BE2C (cell line): ENCODE measurements at regions not wholly inside any gene's neighbourhood (a gene's known extent, or its start where the extent isn't known, plus 50 kb on each side); places are given as distances from the start of the nearest gene placed in this dataset.

ENCODE experiments used
- DNase-seq: peaks from one replicate; pipeline ENCODE4 v3.0.0-alpha.2; 2020
- H3K27me3 ChIP-seq: fragments of 250-450 bp; sonication (Bioruptor Pico); 2 replicates; pipeline ENCODE4 v1.5.1; 2020; ENCODE audit warnings: mild to moderate bottlenecking
- H3K36me3 ChIP-seq: fragments of 250-450 bp; sonication (Bioruptor Pico); 2 replicates; pipeline ENCODE4 v1.5.1; 2020; ENCODE audit warnings: mild to moderate bottlenecking
- H3K4me1 ChIP-seq: fragments of 250-450 bp; sonication (Bioruptor Pico); 2 replicates; pipeline ENCODE4 v1.5.1; 2020
- H3K4me3 ChIP-seq: 2 replicates; pipeline ENCODE4 v1.5.1; 2011; ENCODE audit warnings: low read depth, low read length
- H3K9me3 ChIP-seq: fragments of 250-450 bp; sonication (Bioruptor Pico); 2 replicates; pipeline ENCODE4 v1.5.1; 2020
- CTCF ChIP-seq: IDR thresholded peaks from 2 replicates; pipeline ENCODE4 v1.5.1; 2012; ENCODE audit warnings: mild to moderate bottlenecking, low read depth, low read length

- Histone ChIP-seq H3K36me3 (no peaks in the 10 kb centered on the region), H3K27me3 (no peaks in the 10 kb centered on the region), H3K4me3 (no peak overlapping the region), H3K4me1 (peaks cover 11% of the 10 kb centered on the region), H3K9me3 (no peaks in the 10 kb centered on the region)
- TF ChIP-seq CTCF, result no peak
- peak; percentile 32 for DNase-seq
These were observed 99.9 kb upstream of the PROX1 start for GRCh38 chr1:213887842-213888241.

GRCh38 chr1:213891989-213892902 lies 95.5 kb upstream of the PROX1 start:
- Histone ChIP-seq H3K4me1 (peaks cover 9% of the 10 kb centered on the region), H3K9me3 (no peaks in the 10 kb centered on the region), H3K4me3 (no peak overlapping the region), H3K27me3 (no peaks in the 10 kb centered on the region), H3K36me3 (no peaks in the 10 kb centered on the region)
- no peak for TF ChIP-seq CTCF
- DNase-seq, result no peak

DNA sequence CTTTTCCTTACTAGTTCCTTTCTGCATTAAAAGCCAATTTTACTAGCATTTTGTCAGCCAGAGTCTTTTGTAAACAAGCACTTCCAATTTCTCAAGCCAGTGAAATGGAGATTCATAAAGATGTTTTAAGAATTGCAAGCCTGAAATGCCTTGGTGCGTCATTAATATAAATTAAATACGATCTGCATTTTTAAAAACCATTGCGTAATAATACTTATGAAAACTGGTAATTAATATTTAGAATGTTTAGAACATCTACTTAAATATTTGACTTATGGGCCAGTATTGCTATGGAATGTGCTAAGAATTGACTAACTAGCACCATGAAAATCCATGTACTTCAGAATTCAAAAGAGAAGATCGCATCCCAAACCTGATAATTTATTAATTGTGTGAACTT lies 89.1 kb upstream of the PROX1 start:
- no peaks in the 10 kb centered on the region for H3K27me3 ChIP-seq
- no peak overlapping the region for H3K4me3 ChIP-seq
- 0 out of 2 replicates have a peak, but pooled peaks cover 3% of the 10 kb centered on the region for H3K9me3 ChIP-seq
- no peaks in the 10 kb centered on the region for H3K4me1 ChIP-seq
- TF ChIP-seq CTCF, result no peak
- no peak for DNase-seq
- no peaks in the 10 kb centered on the region for H3K36me3 ChIP-seq

DNA sequence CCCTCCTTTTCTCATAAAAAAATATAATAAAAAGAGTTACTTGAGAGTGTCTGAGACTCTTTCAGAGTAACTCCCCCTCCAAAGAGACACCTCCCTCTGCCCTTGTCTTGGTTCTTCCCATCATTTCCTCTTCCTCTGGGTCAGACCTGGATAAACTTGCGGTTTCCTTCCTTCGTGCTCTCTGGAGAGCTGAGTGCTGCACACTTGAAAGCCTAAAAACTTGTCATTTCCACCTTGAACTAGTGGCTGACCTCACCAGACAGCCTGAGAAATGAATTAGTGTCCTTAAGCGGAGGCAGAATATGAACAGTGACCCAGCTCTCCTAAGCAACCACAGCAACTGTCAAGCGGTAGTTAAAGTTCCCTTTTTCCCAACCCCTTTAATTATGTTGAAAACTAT lies 88.4 kb upstream of the PROX1 start:
- no peak for TF ChIP-seq CTCF
- no peak for DNase-seq

GRCh38 chr1:213905344-213905743 lies 82.4 kb upstream of the PROX1 start:
- H3K9me3 ChIP-seq, result 0 out of 2 replicates have a peak, but pooled peaks cover 3% of the 10 kb centered on the region
- H3K27me3 ChIP-seq, result no peaks in the 10 kb centered on the region
- no peak overlapping the region for H3K4me3 ChIP-seq
- TF ChIP-seq CTCF, result no peak
- no peak for DNase-seq
- no peaks in the 10 kb centered on the region for H3K4me1 ChIP-seq
- no peaks in the 10 kb centered on the region for H3K36me3 ChIP-seq

More for the DNA sequence above, 88.4 kb upstream of the PROX1 start:
- no peaks in the 10 kb centered on the region for H3K4me1 ChIP-seq
- H3K9me3 ChIP-seq, result 0 out of 2 replicates have a peak, but pooled peaks cover 3% of the 10 kb centered on the region
- H3K4me3 ChIP-seq, result no peak overlapping the region
- no peaks in the 10 kb centered on the region for H3K36me3 ChIP-seq
- H3K27me3 ChIP-seq, result no peaks in the 10 kb centered on the region

DNA sequence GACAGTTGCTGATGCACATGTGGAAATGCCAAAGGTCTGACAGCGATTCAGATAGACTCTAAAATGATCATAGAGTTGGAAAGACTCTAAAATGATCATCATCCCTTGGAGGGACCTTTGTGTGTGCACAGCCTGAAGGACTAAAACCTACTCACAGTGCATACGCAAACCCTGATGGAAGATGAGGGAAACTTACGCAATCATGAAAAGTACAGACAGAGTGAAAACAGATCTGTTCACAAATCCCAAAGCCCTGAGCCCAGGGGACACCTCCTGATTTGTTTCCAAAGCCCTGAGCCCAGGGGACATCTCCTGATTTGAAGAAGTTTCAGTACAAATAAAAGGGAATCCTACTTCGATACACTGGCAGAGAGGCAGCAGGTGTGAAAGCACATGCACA lies 79.3 kb upstream of the PROX1 start:
- Histone ChIP-seq H3K4me3 (no peak overlapping the region), H3K36me3 (no peaks in the 10 kb centered on the region), H3K9me3 (no peaks in the 10 kb centered on the region), H3K4me1 (no peaks in the 10 kb centered on the region), H3K27me3 (no peaks in the 10 kb centered on the region)
- TF ChIP-seq CTCF, result no peak
- no peak for DNase-seq
